Mucosa of descending colon (tissue), 3 donors: ENCODE measurements at regions not wholly inside any gene's neighbourhood (a gene's known extent, or its start where the extent isn't known, plus 50 kb on each side); places are given as distances from the start of the nearest gene placed in this dataset.

ENCODE experiments used
- ATAC-seq: fragments of 200-7000 bp; cut with Tn5 transposase; one replicate; pipeline ENCODE4 v1.9.1; 2020; ENCODE audit warnings: mild to moderate bottlenecking, moderate library complexity
- DNase-seq, 3 donors: peaks; one replicate each; pipeline ENCODE4 v3.0.0-alpha.2; 2020
- H3K36me3 ChIP-seq: fragments of 200-600 bp; one replicate; pipeline ENCODE4 v1.8.0; 2021; ENCODE audit warnings: low read depth, mild to moderate bottlenecking
- H3K4me1 ChIP-seq: fragments of 200-600 bp; one replicate; pipeline ENCODE4 v1.8.0; 2021; ENCODE audit warnings: low read depth, mild to moderate bottlenecking
- H3K4me3 ChIP-seq: fragments of 200-600 bp; one replicate; pipeline ENCODE4 v1.8.0; 2021; ENCODE audit warnings: mild to moderate bottlenecking
- H3K9me3 ChIP-seq: fragments of 200-600 bp; one replicate; pipeline ENCODE4 v1.8.0; 2021; ENCODE audit warnings: mild to moderate bottlenecking
- CTCF ChIP-seq: fragments of 200-600 bp; IDR thresholded peaks from one replicate; pipeline ENCODE4 v1.8.0; 2022; ENCODE audit warnings: antibody characterized with exemption, mild to moderate bottlenecking
- intact Hi-C, 2 donors: fragments of 100-400 bp; cut with DNase I in 1 of 2; cut with micrococcal nuclease in 1 of 2; formaldehyde crosslinking; loops; one replicate each; pipeline versions ENCODE4 v1.11.0 to v1.11.1; 2022; cut with DNase I, micrococcal nuclease
- donor health status: DM: no; HTN: no; CAD: no; lungs with moderate emphysema.
- donor health status: DM: no; HTN: no; CAD: no.
- donor health status: DM: no; HTN: yes; CAD: no.

GRCh38 chr3:74465715-74466410, 148.6 kb downstream of the CNTN3 start:
- no peaks in the 10 kb centered on the region for H3K36me3 ChIP-seq
- TF ChIP-seq CTCF: no peak

GRCh38 chr3:74463515-74463914, 150.9 kb downstream of the CNTN3 start:
- no peak for TF ChIP-seq CTCF
- Histone ChIP-seq H3K4me3 (no peak overlapping the region), H3K4me1 (no peaks in the 10 kb centered on the region), H3K36me3 (no peaks in the 10 kb centered on the region), H3K9me3 (no peaks in the 10 kb centered on the region)
- intact Hi-C loops: no loop called here
- DNase-seq (no peak), ATAC-seq (peak; percentile 65)

More at GRCh38 chr3:74465715-74466410, 148.6 kb downstream of the CNTN3 start:
- ATAC-seq (no peak), DNase-seq (no peak)
- Histone ChIP-seq H3K4me3 (no peak overlapping the region), H3K4me1 (no peaks in the 10 kb centered on the region), H3K9me3 (no peaks in the 10 kb centered on the region)
- intact Hi-C loops: no loop called here

GRCh38 chr3:74456166-74456565, 158.3 kb downstream of the CNTN3 start:
- Histone ChIP-seq H3K9me3 (no peaks in the 10 kb centered on the region), H3K4me1 (no peaks in the 10 kb centered on the region), H3K36me3 (no peaks in the 10 kb centered on the region), H3K4me3 (no peak overlapping the region)
- no peak for DNase-seq
- TF ChIP-seq CTCF: no peak
- intact Hi-C loops: no loop called here
- ATAC-seq: no peak

- no peak overlapping the region for H3K4me3 ChIP-seq
- no peak for DNase-seq
- no peaks in the 10 kb centered on the region for H3K9me3 ChIP-seq
- no peak for TF ChIP-seq CTCF
- ATAC-seq: no peak
- intact Hi-C loops: no loop called here
- H3K4me1 ChIP-seq: no peaks in the 10 kb centered on the region
- no peaks in the 10 kb centered on the region for H3K36me3 ChIP-seq
Measured at GRCh38 chr3:74447221-74447620, 167.2 kb downstream of the CNTN3 start.

- intact Hi-C loops: no loop called here
- no peak for DNase-seq
- no peak for ATAC-seq
Measured at GRCh38 chr3:74445541-74445940, 168.9 kb downstream of the CNTN3 start.

More at GRCh38 chr3:74445541-74445940, 168.9 kb downstream of the CNTN3 start:
- no peak for TF ChIP-seq CTCF
- H3K9me3 ChIP-seq: no peaks in the 10 kb centered on the region
- H3K36me3 ChIP-seq: no peaks in the 10 kb centered on the region
- H3K4me3 ChIP-seq: no peak overlapping the region
- H3K4me1 ChIP-seq: no peaks in the 10 kb centered on the region
